PFSK-1 (cell line): ENCODE measurements at regions not wholly inside any gene's neighbourhood (a gene's known extent, or its start where the extent isn't known, plus 50 kb on each side); places are given as distances from the start of the nearest gene placed in this dataset.

Source experiments
- FOXP2 ChIP-seq: optimal IDR thresholded peaks from 2 replicates; pipeline ENCODE3; 2011; ENCODE audit warnings: borderline replicate concordance, control low read depth, inconsistent platforms; ENCODE audit not compliant: insufficient read depth; ENCODE audit errors: extremely low read length, extremely low read depth
- POLR2AphosphoS5 ChIP-seq: IDR thresholded peaks from 2 replicates; pipeline ENCODE4 v1.6.1; 2012; ENCODE audit warnings: low read depth, mild to moderate bottlenecking, control low read depth, low read length, moderate library complexity
- REST ChIP-seq, 2 experiments: IDR thresholded peaks; 2 replicates each; pipeline versions ENCODE4 v1.6.1 to v1.8.0; 2011 to 2012; ENCODE audit warnings: low read depth in 2 of 2, low read length in 2 of 2, control low read depth in 1 of 2, inconsistent platforms in 1 of 2, mild to moderate bottlenecking in 1 of 2, moderate library complexity in 1 of 2; ENCODE audit not compliant: insufficient read depth in 1 of 2
- SIN3A ChIP-seq: IDR thresholded peaks from 2 replicates; pipeline ENCODE4 v1.6.1; 2012; ENCODE audit warnings: mild to moderate bottlenecking, low read length, moderate library complexity, borderline replicate concordance; ENCODE audit not compliant: insufficient read depth
- TAF1 ChIP-seq: IDR thresholded peaks from 2 replicates; pipeline ENCODE4 v1.6.1; 2012; ENCODE audit warnings: low read length, control low read depth, borderline replicate concordance; ENCODE audit not compliant: insufficient read depth

- TF ChIP-seq POLR2AphosphoS5 (no peak), SIN3A (no peak), FOXP2 (no peak), REST (IDR thresholded peaks at IDR 0.05; ENCODE audit: insufficient read depth in 1 of 2, low read depth in 2 of 2, low read length in 2 of 2) (no peak), TAF1 (no peak)
These were observed 126.8 kb downstream of the ALDH8A1 start for GRCh38 chr6:134822920-134823709.

GRCh38 chr6:134821928-134822864 is 127.7 kb downstream of the ALDH8A1 start:
- no peak for TF ChIP-seq TAF1
- no peak for TF ChIP-seq SIN3A
- no peak for TF ChIP-seq REST (IDR thresholded peaks at IDR 0.05; ENCODE audit: insufficient read depth in 1 of 2, low read depth in 2 of 2, low read length in 2 of 2)
- no peak for TF ChIP-seq POLR2AphosphoS5
- TF ChIP-seq FOXP2, result no peak

GRCh38 chr6:134821397-134821796 is 128.5 kb downstream of the ALDH8A1 start:
- TF ChIP-seq REST (IDR thresholded peaks at IDR 0.05; ENCODE audit: insufficient read depth in 1 of 2, low read depth in 2 of 2, low read length in 2 of 2), result no peak
- no peak for TF ChIP-seq FOXP2
- no peak for TF ChIP-seq TAF1
- TF ChIP-seq POLR2AphosphoS5, result no peak
- no peak for TF ChIP-seq SIN3A

- no peak for TF ChIP-seq POLR2AphosphoS5
- no peak for TF ChIP-seq SIN3A
- no peak for TF ChIP-seq REST (IDR thresholded peaks at IDR 0.05; ENCODE audit: insufficient read depth in 1 of 2, low read depth in 2 of 2, low read length in 2 of 2)
- no peak for TF ChIP-seq FOXP2
- no peak for TF ChIP-seq TAF1
These were observed 129.8 kb downstream of the ALDH8A1 start for GRCh38 chr6:134819863-134820800.
